OCI-LY1 (cell line): ENCODE measurements at regions not wholly inside any gene's neighbourhood (a gene's known extent, or its start where the extent isn't known, plus 50 kb on each side); places are given as distances from the start of the nearest gene placed in this dataset.

Experiments used
- H2AFZ ChIP-seq: fragments of 200-600 bp; sonication (generic), shearing (Covaris generic); 2 replicates; pipeline ENCODE4 v1.6.0; 2014; ENCODE audit warnings: antibody characterized with exemption, mild to moderate bottlenecking, low read length
- H3F3A ChIP-seq: fragments of 200-600 bp; sonication (generic), shearing (Covaris generic); 2 replicates; pipeline ENCODE4 v1.6.0; 2014; ENCODE audit warnings: mild to moderate bottlenecking, antibody characterized with exemption, low read length, moderate library complexity; ENCODE audit not compliant: insufficient read depth
- H3K27ac ChIP-seq: fragments of 200-600 bp; sonication (generic); 2 replicates; pipeline ENCODE4 v1.5.1; 2014; ENCODE audit warnings: low read length, mixed run types, mild to moderate bottlenecking, low read depth; ENCODE audit not compliant: poor library complexity, severe bottlenecking
- H3K27me3 ChIP-seq: fragments of 200-600 bp; sonication (generic); 2 replicates; pipeline ENCODE4 v1.6.0; 2014; ENCODE audit warnings: antibody characterized with exemption, mild to moderate bottlenecking, low read length, moderate library complexity; ENCODE audit not compliant: insufficient read depth
- H3K36me3 ChIP-seq: fragments of 200-600 bp; sonication (generic); 2 replicates; pipeline ENCODE4 v1.6.1; 2014; ENCODE audit warnings: mild to moderate bottlenecking, antibody characterized with exemption, low read length, moderate library complexity, mixed read lengths; ENCODE audit not compliant: insufficient read depth
- H3K4me1 ChIP-seq: fragments of 200-600 bp; sonication (generic); 2 replicates; pipeline ENCODE4 v1.5.1; 2014; ENCODE audit warnings: mild to moderate bottlenecking, low read length, moderate library complexity; ENCODE audit not compliant: insufficient read depth, severe bottlenecking
- H3K4me2 ChIP-seq: fragments of 200-600 bp; sonication (generic), shearing (Covaris generic); 2 replicates; pipeline ENCODE4 v1.6.1; 2014; ENCODE audit warnings: low read length
- H3K4me3 ChIP-seq: fragments of 200-600 bp; sonication (generic); 2 replicates; pipeline ENCODE4 v1.5.1; 2014; ENCODE audit warnings: low read length, low read depth, mild to moderate bottlenecking, mixed read lengths; ENCODE audit not compliant: poor library complexity, severe bottlenecking
- H3K79me2 ChIP-seq: fragments of 200-600 bp; shearing (Covaris generic); 2 replicates; pipeline ENCODE4 v1.6.1; 2016; ENCODE audit warnings: mixed run types, low read length, mixed read lengths; ENCODE audit not compliant: insufficient read depth
- H3K9ac ChIP-seq: fragments of 200-600 bp; sonication (generic), shearing (Covaris generic); 2 replicates; pipeline ENCODE4 v1.6.1; 2014; ENCODE audit warnings: mild to moderate bottlenecking, low read length, mixed read lengths
- H3K9me2 ChIP-seq: fragments of 200-600 bp; sonication (generic), shearing (Covaris generic); 2 replicates; pipeline ENCODE4 v1.6.1; 2014; ENCODE audit warnings: low read depth, mild to moderate bottlenecking, low read length, mixed read lengths
- H3K9me3 ChIP-seq: fragments of 200-600 bp; shearing (Covaris generic); 2 replicates; pipeline ENCODE4 v1.6.1; 2014; ENCODE audit warnings: low read length, mixed read lengths
- H4K20me1 ChIP-seq: fragments of 200-600 bp; sonication (generic), shearing (Covaris generic); 2 replicates; pipeline ENCODE4 v1.6.0; 2016; ENCODE audit warnings: mild to moderate bottlenecking, low read length; ENCODE audit not compliant: insufficient read depth
- EZH2 ChIP-seq: fragments of 200-600 bp; sonication (generic), shearing (Covaris generic); IDR thresholded peaks from 2 replicates; pipeline ENCODE4 v1.8.0; 2017; ENCODE audit warnings: borderline replicate concordance, mixed run types, mild to moderate bottlenecking, antibody characterized with exemption, low read length, moderate library complexity, mixed read lengths
- TF ChIP-seq, protein P1 (sequence below): fragments of 200-600 bp; sonication (generic), shearing (Covaris generic); IDR thresholded peaks from 2 replicates; pipeline ENCODE4 v1.5.1; 2017; ENCODE audit warnings: mild to moderate bottlenecking, antibody characterized with exemption, low read length, moderate library complexity, mixed read lengths

- H3F3A ChIP-seq, result no peaks in the 10 kb centered on the region
- H3K9ac ChIP-seq, result no peak overlapping the region
- H3K4me1 ChIP-seq, result no peaks in the 10 kb centered on the region
- no peak overlapping the region for H3K27ac ChIP-seq
- H3K36me3 ChIP-seq, result no peaks in the 10 kb centered on the region
- no peaks in the 10 kb centered on the region for H4K20me1 ChIP-seq
- no peaks in the 10 kb centered on the region for H3K27me3 ChIP-seq
- no peaks in the 10 kb centered on the region for H3K9me3 ChIP-seq
- no peak for TF ChIP-seq EZH2
- TF ChIP-seq, protein P1, sequence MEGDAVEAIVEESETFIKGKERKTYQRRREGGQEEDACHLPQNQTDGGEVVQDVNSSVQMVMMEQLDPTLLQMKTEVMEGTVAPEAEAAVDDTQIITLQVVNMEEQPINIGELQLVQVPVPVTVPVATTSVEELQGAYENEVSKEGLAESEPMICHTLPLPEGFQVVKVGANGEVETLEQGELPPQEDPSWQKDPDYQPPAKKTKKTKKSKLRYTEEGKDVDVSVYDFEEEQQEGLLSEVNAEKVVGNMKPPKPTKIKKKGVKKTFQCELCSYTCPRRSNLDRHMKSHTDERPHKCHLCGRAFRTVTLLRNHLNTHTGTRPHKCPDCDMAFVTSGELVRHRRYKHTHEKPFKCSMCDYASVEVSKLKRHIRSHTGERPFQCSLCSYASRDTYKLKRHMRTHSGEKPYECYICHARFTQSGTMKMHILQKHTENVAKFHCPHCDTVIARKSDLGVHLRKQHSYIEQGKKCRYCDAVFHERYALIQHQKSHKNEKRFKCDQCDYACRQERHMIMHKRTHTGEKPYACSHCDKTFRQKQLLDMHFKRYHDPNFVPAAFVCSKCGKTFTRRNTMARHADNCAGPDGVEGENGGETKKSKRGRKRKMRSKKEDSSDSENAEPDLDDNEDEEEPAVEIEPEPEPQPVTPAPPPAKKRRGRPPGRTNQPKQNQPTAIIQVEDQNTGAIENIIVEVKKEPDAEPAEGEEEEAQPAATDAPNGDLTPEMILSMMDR, result no peak
- H3K4me2 ChIP-seq, result no peak overlapping the region
- H2AFZ ChIP-seq, result no peak overlapping the region
- no peaks in the 10 kb centered on the region for H3K79me2 ChIP-seq
- H3K4me3 ChIP-seq, result no peak overlapping the region
- H3K9me2 ChIP-seq, result no peaks in the 10 kb centered on the region
Observed at GRCh38 chr2:173442542-173442941, 87.9 kb downstream of the CDCA7 start.

DNA sequence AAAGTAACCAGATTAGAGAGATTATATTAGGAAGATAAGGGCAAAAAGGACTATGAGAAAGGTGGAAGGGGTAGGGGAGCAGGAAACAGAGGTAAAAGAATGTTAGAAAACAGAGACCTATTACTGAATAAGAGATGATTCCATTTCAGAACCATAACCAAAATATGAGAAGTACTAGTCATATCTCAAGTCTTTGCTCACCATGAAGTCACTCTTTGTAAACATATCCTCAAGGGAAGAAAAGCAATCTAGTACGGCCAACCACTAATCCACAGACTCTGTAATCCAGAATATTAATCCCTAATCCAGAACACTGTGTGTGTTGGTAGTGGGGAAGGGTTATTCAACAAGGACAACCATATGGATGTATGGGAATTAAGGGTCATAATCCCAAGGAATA, 92.0 kb downstream of the CDCA7 start:
- TF ChIP-seq, protein P1, result no peak
- TF ChIP-seq EZH2, result no peak
- no peak overlapping the region for H3K4me2 ChIP-seq
- H2AFZ ChIP-seq, result no peak overlapping the region
- no peak overlapping the region for H3K27ac ChIP-seq
- H3K9me3 ChIP-seq, result no peaks in the 10 kb centered on the region
- H3F3A ChIP-seq, result no peaks in the 10 kb centered on the region
- H3K36me3 ChIP-seq, result no peaks in the 10 kb centered on the region
- H4K20me1 ChIP-seq, result no peaks in the 10 kb centered on the region
- H3K79me2 ChIP-seq, result no peaks in the 10 kb centered on the region
- 0 out of 2 replicates have a peak, but pooled peaks cover 3% of the 10 kb centered on the region for H3K27me3 ChIP-seq
- H3K9me2 ChIP-seq, result no peaks in the 10 kb centered on the region
- H3K4me1 ChIP-seq, result peaks cover 13% of the 10 kb centered on the region
- H3K9ac ChIP-seq, result no peak overlapping the region
- H3K4me3 ChIP-seq, result no peak overlapping the region

- Histone ChIP-seq H3K9ac (no peak overlapping the region), H3K4me3 (peak overlapping the region; percentile 47), H3K9me3 (no peaks in the 10 kb centered on the region), H3K4me2 (peak overlapping the region; percentile 48), H3F3A (no peaks in the 10 kb centered on the region), H4K20me1 (no peaks in the 10 kb centered on the region), H3K27ac (no peak overlapping the region), H3K36me3 (no peaks in the 10 kb centered on the region), H3K27me3 (0 out of 2 replicates have a peak, but pooled peaks cover 10% of the 10 kb centered on the region), H3K4me1 (peaks cover 13% of the 10 kb centered on the region), H3K79me2 (no peaks in the 10 kb centered on the region), H3K9me2 (no peaks in the 10 kb centered on the region), H2AFZ (peak overlapping the region; percentile 98)
- TF ChIP-seq, protein P1, result peak; percentile 75
- no peak for TF ChIP-seq EZH2
Observed at GRCh38 chr2:173448938-173449471, 94.3 kb downstream of the CDCA7 start.
